ENCODE measurements at regions not wholly inside any gene's neighbourhood (a gene's known extent, or its start where the extent isn't known, plus 50 kb on each side); places are given as distances from the start of the nearest gene placed in this dataset.

DNA sequence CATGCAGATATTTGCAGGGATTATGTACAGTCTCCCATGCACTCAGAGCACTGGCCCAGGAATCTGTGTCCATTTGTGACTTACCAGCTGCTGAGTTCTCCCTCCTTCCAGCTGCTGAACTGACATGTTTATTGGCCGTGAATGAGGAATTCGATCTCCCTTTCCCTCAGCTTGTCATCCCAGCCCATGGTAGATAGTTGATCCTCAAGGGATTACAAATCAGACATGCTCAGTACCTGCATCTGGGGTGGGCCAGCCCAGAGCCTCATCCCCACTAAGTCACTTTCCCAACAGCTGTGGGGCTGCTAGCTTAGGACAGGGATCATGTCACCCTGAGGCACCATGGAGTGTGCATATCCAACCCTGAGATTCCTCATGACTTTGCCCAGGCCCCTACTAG is 1284.9 kb upstream of the LRRTM1 start:
- DNase-seq: no peak

DNA sequence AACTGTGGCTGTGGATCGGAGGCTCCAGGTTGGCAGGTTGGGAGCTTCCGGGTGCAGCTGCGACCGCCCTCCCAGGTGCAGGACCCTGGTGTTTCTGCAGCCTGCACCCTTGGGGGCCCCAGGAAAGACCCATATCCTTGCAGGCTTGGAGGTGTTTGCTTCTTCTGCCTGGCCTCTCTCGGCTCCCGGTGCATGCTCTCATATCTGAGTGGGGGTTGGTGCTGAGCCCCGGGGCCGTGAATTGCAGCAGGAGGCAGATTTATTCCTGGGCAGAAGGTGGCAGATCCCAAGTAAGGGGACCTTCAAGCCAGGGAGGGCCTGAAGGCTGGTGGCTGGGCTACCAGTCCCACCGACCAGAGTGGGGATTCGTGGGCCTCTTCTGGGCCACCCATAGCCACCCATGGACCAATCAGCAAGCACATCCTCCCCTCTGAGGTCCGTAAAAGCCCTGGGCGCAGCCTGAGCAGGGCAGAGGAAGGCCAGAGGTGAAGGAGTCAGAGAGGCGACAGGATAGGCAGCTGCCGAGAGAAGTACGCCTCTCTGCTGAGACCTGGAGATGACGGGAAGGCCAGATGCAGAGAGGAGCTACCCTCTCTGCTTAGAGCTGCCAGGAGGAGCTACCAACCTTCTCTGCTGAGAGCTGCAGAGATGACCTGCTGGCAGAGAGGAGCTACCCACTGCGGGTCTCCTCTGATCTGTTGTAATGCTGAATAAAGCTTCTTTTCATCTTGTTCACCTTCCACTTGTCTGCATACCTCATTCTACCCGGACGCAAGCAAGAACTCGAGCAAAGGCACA is 1279.0 kb upstream of the LRRTM1 start:
- no peak for DNase-seq

DNA sequence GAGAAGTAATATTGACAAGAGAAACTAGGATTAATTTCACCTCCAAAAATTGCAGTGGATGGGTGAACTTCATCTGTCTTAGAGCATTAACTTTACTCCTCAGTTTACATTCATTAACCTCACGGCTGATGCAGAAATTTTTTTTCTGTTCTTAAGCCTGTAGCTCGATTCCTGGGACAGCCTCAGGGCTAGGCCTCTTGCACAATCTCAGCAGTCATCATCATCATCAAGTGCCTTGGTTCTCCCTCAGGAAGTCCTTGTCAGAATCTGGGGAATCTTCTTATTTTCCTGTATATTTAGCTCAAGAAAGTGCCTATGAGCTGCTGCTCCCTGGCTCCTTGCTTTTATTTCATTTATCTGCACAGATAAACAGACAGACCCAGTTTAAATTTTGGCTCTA is 1272.2 kb upstream of the LRRTM1 start:
- no peak for DNase-seq

DNA sequence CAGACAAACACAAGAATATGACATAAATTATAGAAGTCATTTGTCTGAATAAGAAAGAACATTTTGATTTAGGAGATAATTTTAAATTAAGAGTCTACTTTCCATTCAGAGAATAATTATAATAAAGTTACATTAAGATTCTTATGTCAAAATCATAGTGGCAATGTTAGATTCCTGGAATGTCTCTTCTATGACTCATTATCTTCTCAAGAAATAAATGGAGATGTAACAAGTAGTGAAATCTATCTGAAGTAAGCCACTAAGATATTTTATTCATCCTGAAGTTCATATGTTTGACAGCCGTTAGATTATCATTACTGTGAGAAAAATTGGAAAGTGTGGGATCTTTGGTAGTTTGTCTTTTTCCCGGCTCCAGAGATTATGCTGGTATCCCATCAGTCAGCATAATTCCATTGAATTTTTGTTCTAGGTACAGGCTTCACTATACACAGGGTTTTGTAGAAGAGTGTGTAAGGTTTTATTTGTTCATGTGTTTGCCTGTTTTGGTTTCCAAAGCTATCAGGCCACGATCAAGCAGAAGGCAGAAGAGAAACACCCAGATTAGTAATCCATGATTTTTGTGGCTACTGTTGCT is 1246.6 kb upstream of the LRRTM1 start:
- DNase-seq: no peak

DNA sequence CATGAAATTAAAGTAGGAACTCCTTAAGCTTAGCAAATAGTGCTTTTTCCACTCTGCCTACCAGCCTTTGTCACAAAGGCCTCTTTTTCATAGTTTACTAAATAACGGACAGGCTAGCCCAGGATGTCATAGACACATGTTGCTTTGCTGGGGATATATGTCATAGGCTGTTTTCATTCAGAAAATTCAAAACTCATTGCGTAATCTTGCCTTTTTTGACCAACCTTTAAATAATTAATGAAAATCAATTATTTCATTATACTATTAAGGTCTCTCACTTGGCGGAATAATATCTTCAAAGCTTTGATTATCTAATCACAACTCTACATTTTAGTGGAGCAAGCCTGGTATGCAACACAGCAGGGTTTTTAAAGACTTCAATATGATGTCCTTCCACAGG is 1245.7 kb upstream of the LRRTM1 start:
- no peak for DNase-seq

DNA sequence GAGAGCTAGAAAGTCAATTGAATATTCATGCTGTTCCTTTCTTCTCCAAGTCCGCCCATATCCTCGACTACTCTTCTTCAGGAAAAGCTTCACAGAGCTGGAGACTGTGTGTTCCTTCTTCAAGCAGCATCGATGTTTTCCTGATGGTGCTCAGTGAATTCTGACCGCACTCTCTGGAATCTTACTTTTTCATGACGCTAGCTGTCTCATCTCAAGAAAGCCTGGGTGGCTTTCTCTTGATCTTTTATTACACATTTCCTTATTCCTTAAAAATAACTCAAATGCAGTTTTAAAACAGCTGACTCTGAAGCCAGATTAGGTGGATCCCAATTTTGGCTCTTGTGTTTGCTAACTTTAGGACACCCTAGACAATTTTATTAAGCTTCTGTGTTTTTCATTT is 1245.1 kb upstream of the LRRTM1 start:
- DNase-seq: no peak

DNA sequence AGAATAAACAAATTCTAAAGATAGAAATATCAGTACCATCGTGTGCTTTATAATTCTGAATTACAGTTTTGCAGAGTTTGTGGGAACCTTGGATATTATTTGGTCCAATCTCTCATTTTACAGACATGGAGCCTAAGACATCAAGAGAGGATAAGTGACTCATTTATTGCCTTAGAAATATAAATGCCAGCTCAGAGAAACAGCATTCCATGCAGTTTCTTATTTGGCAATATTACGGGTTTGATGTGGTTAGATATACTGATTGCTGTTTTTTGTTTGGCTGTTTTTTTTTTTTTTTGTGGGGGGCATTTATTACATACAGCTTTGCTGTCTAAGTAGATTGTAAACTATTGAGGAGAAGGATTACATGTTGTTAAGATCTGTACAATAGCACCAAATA is 1241.1 kb upstream of the LRRTM1 start:
- no peak for DNase-seq

DNA sequence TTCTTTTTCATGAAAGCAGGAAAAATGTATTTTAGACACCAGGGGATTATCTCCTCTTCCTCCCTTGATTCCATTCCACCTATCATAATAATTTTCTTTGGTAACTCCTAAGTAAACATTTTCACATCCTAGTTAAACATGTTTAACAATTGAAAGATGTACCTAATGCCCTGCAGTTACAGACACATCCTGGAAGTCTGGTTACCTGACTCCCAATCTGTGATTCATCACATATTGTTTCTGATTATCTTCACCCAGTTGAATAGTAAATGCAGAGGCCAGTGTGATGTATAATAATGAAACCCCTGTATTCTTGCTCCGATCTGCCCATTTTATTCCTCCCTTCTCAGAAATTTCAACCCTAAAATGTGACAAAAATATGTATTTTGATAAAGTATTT is 1237.6 kb upstream of the LRRTM1 start:
- no peak for DNase-seq

DNA sequence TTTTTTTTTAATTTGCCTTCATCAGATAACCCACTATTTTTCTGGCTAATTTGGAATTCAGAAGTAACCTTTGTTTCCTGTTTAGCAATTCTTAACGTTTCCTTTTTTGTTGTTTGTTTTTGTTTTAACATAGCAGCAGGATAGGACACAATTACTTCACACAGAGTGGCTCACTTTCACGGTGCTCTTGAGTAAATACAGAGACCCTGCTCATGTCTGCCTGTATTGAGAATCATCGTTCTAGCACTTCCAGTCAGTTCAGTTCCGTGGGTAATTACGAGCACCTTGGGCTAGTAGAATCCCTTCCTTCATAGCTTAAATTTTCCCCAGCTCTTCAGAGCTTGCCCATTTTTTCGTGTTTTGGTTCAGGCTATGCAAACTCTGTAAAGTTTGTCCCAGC is 1225.4 kb upstream of the LRRTM1 start:
- DNase-seq: no peak

DNA sequence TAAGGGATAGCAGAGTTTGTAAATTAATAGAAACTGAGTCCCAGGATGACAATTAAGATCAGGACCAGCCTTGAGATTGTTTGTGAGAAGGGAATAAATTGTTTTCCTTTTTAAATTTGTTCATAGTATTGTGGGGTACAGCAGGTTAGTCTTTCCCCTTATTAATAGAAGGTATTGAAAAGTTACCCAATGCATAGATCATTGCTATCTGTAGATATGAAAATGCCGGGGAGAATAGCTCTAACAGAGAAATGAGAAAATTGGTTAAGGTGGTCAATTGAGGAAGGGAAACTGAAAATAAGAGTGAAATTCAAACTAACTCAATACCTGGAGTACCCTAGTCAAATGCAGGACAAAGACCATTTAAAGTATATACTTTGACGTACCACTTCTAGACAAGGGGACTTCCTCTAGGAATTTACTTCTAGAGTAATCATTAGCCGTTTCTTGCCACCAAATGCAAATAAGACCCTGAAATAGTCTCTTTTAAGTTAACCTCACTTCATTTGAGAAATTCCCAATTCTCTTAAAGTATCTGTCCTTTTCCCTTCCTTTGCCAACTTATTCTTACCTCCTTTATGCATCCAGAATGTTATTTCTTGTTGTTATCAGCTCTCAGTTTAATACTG is 1224.4 kb upstream of the LRRTM1 start:
- no peak for DNase-seq

DNA sequence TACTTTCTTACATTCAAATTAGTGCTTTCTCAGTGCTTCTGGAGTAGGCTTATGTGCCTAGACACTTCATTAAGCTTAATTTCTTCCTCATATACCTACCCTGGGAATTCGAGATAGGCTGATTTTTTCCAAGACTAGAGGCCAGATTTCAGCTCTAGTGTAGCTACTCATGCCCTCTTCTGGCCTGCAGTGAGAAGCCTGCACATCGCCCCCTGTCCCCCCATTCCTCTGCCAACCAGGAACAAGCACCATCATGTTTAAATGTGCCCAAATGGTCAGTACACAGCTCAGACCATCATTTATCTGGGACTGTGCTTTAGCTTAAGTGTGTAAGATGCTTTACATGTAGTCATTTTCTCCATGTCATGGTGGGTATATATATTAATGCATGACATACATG is 1218.8 kb upstream of the LRRTM1 start:
- DNase-seq: no peak

DNA sequence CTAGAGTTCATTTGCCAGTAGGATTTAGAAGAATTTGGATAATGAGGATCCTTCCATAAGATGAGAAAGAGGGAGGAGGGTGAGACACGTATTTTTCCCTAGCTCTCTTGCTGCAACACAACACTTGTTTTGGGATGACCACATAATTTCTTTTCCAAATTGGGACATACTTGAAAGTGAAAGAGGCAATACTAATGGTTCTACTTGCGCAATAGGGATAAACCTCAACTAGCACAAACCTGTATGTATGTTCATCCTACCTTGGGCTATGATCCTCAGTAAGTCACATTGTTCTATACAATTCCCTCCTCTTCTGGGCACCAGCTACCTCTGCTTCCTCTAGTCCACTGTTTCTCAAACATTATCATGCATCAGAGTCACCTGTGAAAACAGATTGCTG is 1208.8 kb upstream of the LRRTM1 start:
- DNase-seq: no peak

DNA sequence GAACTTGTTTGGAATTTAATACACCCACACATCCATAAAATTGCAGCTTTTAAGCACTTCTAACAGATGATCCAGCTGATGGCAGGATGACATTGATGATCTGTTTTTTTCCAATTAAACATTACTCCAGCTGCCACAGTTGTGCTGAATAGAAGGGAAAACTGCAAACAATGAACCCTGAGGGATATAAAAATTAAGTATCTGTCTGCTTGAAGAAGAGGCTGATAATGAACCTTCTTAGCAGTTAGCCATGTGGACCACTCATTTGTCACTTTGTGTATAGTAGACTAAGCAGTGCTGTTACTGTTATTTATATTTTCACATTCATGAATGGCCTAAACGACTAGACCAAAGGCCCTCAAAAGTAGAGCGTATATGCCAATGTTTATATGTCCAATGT is 1201.0 kb upstream of the LRRTM1 start:
- no peak for DNase-seq

DNA sequence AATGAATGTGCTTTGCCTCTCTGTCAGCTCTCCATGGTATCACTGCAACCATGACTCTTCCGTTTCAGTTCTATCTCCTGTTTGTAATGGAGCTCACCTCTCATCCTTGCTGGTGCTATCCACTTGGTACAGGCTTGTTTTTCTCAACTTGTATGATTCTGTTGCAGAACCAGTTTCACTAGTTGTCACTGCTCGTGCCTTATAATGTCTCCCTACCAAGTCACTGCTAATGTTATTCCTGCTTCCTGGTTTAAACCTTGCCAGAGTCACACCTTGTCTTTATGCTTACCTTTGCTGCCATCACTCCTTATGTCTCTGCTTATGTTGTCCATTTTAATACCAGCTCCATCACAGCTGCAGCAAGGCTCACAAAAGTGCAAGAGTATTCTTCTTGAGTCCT is 1191.0 kb upstream of the LRRTM1 start:
- DNase-seq: no peak

DNA sequence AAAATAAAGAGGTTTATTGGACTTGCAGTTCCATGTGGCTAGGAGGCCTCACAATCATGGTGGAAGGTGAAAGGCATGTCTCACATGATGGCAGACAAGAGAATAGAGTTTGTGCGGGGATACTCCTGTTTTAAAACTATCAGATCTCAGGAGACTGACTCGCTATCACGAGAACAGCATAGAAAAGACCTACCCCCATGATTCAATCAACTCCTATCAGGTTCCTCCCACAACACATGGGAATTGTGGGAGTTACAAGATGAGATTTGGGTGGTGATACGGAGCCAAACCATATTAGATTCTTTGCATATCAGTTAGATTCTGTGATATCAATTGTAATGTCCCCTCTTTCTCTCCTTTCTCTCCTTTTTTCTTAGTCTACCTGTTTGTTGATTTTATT is 1178.7 kb upstream of the LRRTM1 start:
- no peak for DNase-seq

DNA sequence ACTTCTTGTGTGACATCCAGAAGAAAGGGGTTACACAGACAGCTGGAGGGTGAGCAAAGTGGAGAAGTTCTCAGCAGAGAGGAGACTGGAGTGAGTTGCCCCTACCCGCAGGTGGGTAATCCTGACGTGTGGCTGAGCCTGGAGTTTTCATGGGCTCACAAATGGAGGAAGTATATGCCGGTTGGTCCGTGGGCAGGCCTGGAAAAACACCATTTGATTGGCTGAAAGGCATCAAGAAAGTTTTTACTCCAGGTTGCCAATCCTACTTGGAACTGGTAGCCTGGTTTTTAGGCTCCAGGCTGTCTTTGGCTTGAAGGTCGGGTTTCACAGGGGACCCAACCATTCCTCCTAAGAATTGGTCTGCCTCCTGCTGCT is 1177.4 kb upstream of the LRRTM1 start:
- no peak for DNase-seq

DNA sequence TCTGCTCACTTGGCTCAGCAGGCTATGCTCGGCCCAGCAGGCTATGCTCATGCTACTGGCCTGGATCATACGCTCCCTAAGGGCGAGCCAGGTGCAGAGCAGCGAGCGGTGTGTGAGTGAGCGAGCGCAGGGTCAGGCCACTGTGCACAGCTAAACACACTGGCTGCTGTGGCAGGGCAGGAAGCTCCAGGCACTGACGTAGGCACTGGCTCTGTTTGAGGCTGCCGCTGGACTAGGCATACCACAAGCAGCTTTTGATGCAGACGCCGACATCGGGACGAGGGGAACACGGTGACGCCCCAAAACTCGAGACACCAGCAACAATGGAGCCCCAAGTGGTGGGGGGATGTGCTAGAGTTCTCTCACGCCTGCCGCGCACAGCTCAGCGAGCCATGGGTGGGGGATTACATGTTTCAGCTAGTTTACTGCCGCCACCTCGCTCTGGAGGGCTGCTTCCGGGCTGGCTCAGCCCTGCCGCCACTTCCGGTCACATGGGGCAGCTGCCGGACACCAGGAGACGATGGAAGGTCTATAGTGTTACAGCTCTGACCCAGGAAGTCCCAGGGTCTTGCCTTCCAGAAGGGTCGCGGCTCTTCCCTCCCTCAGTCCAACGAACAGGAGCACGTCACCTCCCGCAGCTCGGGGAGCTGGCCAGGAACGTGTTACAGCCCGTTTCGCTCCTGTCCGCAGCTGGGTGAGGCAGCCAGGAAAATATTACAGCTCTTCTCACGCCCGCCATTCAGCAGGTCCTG is 1176.9 kb upstream of the LRRTM1 start:
- DNase-seq: no peak

DNA sequence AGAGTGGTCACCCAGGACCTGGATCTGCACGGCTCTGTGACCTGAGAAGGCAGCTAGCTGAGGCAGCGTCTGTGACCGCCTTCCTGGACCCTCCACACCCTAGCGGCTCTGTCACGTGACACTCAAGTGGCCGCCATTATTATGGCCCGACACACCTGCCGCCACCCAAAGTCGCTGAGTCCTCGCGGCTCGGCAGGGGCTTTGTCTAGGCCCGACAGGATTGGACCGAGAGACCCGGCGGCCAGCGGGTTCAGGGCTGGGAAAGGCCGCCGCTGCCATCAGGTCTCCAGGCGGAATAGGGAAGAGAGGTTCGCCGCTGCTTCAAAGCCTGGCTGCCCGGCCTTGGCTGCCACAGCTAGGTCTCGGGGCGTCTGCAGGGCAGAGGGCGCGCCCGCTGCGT is 1162.5 kb upstream of the LRRTM1 start:
- no peak for DNase-seq

DNA sequence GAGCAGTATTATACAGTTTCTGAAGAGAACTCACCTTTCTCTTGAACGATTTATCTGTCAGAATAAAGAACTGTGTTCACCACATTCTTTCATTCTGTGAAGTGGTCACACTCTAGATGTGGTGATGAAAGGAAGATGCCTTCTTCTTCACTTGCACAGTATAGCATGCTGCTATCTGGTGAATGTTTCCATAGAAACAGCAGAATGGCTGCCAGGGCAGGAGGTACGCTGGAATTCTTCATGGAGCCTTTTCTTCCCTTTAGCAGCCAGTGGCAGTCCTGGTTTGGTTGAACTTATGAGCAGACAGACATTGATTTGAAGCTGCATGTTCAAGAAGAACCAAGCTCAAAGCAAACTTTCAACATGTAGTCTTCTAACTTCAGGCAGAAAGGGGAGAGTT is 1157.9 kb upstream of the LRRTM1 start:
- no peak for DNase-seq

DNA sequence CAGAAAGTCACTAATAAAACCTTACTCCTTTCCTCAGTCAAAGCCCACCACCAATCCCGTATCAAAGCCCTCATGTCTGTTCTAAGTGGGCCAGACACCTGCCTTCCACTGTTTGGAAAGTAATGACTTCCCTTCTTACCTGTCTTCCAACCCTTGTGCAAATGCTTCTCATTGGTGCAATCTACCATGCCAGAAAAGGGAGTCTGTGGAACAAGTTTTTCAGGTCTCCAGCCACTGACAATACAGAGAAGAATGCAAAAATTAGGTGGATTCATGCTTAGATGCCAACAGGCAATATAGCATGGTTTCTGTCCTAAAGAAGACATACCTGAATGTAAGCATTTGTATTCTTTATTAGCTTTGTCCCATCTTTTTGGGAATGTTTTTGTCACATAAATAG is 1140.6 kb upstream of the LRRTM1 start:
- no peak for DNase-seq

DNA sequence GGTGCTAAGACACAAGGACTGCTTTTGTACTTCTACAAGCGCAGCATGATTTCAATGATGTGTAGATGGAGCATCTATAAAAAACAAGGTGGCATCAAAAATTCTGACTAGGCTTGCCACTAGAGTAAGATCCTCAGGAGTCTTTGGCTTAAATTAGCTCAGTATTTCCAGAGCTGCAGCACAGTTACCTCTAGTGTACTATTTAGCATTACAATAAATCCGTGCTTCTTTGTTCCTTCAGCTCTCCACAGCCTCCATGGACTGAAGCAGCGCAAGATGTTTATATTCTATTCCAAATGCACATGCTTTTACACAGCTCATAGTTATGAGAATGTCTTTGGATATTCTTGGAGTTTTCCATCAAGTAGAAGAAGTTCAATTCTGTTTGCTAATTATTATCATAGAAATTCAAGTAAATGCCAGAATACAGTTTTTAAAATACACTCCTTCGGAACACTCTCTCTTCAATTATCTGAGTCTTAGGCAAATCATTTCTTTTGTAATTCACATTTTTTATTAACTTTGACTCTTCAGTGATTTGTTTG is 1133.0 kb upstream of the LRRTM1 start:
- no peak for DNase-seq

DNA sequence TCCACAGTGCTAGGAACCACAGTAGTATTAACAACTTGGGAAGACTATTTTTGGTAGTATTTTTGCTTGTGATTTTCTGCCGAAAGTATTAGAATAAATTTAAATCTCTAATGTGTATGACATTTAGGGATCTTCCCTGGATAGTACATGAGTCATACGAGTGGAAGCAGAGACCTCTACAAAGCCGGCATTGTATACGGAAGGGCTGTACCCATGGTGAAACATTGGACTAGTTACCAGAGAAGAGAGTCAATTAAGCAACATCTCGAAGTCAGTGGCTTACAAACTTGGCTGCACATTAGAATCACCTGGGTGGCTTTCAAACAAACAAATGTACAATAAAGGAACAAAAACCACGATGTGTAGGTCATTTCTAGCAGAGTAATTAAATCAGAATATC is 1131.7 kb upstream of the LRRTM1 start:
- DNase-seq: no peak

DNA sequence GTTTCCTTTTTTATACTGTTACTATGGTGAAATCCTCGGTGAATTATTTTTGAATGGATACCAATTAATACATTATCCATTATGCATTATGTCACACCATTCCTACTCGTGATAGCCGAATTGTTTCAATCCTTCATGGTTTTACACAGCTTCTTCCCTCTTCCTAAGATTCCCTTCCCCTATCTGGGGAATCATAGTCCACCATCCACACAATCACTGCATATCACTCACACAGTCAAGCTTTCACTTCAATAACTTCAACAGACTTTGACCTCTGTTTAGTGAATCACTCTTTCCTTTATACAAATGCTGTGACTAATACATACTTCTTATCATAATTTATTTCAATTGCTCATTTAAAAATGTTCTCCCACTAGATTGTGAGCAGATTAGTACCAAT is 1108.1 kb upstream of the LRRTM1 start:
- no peak for DNase-seq

DNA sequence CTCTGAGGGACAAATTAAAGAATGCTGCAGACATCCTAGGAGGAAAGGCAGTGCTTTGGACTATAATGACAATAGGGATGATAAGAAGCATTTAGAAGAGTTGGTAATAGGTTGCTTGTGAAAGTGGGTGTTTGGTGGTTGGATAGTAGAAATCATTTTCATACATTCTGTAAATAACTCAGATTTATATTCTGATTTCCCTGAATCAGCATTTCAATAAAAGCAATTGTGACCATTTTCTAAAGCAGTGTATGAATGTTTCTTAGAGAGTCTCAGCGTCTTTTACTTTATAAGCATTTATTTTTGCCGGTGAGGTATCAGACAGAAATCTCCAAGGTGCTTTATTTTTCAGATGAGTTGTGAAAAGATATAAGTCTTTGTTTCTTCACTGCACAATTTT is 1099.0 kb upstream of the LRRTM1 start:
- no peak for DNase-seq
